ENCODE measurements at regions not wholly inside any gene's neighbourhood (a gene's known extent, or its start where the extent isn't known, plus 50 kb on each side); places are given as distances from the start of the nearest gene placed in this dataset.

DNA sequence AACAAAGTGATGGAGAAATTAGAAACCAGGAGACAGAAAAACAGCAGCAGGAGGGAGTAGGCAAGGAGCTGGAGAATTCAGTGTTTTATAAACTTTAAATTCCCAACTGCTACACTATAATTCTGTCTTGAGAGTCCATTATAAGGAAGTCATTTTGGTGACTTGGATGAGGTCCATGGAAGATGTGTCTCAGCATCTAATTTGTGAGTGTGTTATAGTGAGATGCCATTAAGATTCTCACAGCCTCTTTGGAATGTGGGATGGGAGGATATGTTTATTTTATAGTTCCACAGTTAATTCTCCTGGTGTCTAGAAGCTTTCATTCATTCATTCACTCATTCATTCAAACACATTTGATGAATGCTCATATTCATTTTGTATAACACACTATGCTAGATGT, 206.0 kb upstream of the MYOCD start:
- Histone ChIP-seq H3K9ac (ENCODE audit: insufficient read length, low read depth) (no peak overlapping the region), H3K9me3 (ENCODE audit: insufficient read depth, low read length) (peaks cover 17% of the 10 kb centered on the region; the same call in 1 of the 2 replicates), H3K4me3 (ENCODE audit: insufficient read length, low read depth) (no peak overlapping the region), H3K36me3 (ENCODE audit: insufficient read depth, insufficient read length, low read length) (no peaks in the 10 kb centered on the region), H3K4me1 (ENCODE audit: insufficient read depth, insufficient read length) (no peaks in the 10 kb centered on the region), H3K27me3 (ENCODE audit: insufficient read depth, insufficient read length) (no peaks in the 10 kb centered on the region)
- no peak for TF ChIP-seq YY1 (IDR thresholded peaks at IDR 0.05; ENCODE audit: insufficient read depth, insufficient read length)
- TF ChIP-seq ZNF274 (IDR thresholded peaks at IDR 0.05; ENCODE audit: low read depth, low read length), result no peak
- no peak for TF ChIP-seq SUZ12 (IDR thresholded peaks at IDR 0.05; ENCODE audit: extremely low read depth, insufficient read depth, insufficient read length)
- DNase-seq (ENCODE audit: low read depth, low spot score), result no peak

DNA sequence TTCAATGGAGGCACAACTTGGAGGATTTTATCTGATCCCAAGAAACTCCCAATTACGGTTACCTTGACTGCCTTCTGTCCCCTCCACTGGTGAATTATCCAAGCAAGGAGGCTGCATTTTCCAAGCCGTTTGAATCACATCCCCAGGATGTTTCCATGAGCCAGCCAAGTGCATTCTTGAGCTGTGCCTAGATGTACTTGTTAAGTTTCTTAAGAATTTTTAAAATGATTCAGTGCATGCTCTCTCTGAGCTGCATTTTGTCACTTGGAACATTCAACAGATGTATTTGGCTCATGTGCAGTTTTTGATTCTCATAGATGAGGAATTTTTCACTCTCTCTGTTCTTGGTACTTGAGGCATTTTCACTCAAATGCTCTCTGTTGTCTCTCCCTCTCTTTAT, 202.6 kb upstream of the MYOCD start:
- Histone ChIP-seq H3K9ac (ENCODE audit: insufficient read length, low read depth) (no peak overlapping the region), H3K36me3 (ENCODE audit: insufficient read depth, insufficient read length, low read length) (no peaks in the 10 kb centered on the region), H3K4me1 (ENCODE audit: insufficient read depth, insufficient read length) (no peaks in the 10 kb centered on the region), H3K9me3 (ENCODE audit: insufficient read depth, low read length) (peaks cover 12% of the 10 kb centered on the region; the same call in 1 of the 2 replicates), H3K27me3 (ENCODE audit: insufficient read depth, insufficient read length) (no peaks in the 10 kb centered on the region), H3K4me3 (ENCODE audit: insufficient read length, low read depth) (no peak overlapping the region)
- DNase-seq (ENCODE audit: low read depth, low spot score), result no peak
- TF ChIP-seq YY1 (IDR thresholded peaks at IDR 0.05; ENCODE audit: insufficient read depth, insufficient read length) (no peak), SUZ12 (IDR thresholded peaks at IDR 0.05; ENCODE audit: extremely low read depth, insufficient read depth, insufficient read length) (no peak), ZNF274 (IDR thresholded peaks at IDR 0.05; ENCODE audit: low read depth, low read length) (no peak)

DNA sequence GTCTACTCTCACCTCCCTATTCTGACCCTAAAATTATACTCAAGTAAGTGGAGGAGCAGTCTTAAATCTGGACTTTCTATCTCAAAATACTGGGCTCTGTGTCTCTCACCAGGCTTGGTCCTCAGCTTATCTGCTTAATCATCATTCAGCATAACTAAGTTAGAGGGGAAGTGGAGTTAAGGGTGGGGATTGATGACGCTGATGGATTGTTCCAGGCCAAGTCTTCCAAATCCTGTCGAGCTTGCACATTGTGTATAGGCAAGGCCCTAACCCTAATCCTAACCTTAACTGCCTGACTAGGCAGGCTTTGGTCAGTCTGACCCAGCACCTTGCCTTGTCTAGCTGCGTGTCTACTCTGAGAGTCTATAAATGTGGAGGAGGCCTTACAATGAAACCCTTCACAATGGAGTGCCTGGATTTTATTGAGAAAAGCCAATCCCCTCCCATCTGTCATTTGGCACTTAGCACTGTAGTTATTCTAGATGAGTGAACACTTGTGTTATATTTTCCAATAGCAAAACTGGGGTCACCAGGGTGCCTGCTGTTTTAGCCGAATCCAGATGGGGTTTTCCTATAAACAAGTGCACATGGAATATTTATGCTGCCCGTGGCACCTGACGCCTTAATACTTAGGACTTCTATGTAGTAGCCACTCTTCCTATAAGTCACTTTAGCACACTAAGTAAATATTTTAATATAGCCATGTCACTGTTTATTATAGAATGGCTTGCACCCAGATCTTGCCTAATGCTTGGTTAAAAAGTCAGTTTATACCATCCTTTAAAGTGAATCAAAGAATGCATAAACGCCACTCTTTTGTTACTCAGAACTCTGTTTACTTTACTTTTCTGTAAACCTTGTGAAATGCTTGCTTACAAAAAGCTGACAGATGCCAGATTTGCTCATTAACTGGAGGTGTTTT, 193.2 kb upstream of the MYOCD start:
- Histone ChIP-seq H3K4me3 (ENCODE audit: insufficient read length, low read depth) (no peak overlapping the region), H3K9ac (ENCODE audit: insufficient read length, low read depth) (no peak overlapping the region)

DNA sequence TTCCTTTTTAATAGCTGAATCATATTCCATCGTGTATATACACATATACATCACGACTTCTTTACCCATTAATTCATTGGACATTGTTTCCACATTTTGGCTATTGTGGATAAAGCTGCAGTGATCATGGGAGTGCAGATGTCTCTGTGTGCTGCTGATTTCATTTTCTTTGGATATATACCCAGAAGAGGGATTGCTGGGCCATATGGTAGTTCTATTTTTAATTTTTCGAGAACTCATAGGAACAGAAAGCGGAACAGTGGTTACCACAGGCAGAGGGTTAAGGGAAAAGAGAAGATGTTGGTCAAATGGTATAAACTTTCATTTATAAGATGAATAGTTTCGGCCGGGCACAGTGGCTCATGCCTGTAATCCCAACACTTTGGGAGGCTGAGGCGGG, 187.4 kb upstream of the MYOCD start:
- DNase-seq (ENCODE audit: low read depth, low spot score), result no peak
- Histone ChIP-seq H3K9ac (ENCODE audit: insufficient read length, low read depth) (no peak overlapping the region), H3K4me1 (ENCODE audit: insufficient read depth, insufficient read length) (no peaks in the 10 kb centered on the region), H3K9me3 (ENCODE audit: insufficient read depth, low read length) (no peaks in the 10 kb centered on the region), H3K36me3 (ENCODE audit: insufficient read depth, insufficient read length, low read length) (no peaks in the 10 kb centered on the region), H3K4me3 (ENCODE audit: insufficient read length, low read depth) (no peak overlapping the region), H3K27me3 (ENCODE audit: insufficient read depth, insufficient read length) (no peaks in the 10 kb centered on the region)
- TF ChIP-seq ZNF274 (IDR thresholded peaks at IDR 0.05; ENCODE audit: low read depth, low read length) (no peak), SUZ12 (IDR thresholded peaks at IDR 0.05; ENCODE audit: extremely low read depth, insufficient read depth, insufficient read length) (no peak), YY1 (IDR thresholded peaks at IDR 0.05; ENCODE audit: insufficient read depth, insufficient read length) (no peak)

More for the DNA sequence above, 193.2 kb upstream of the MYOCD start:
- no peaks in the 10 kb centered on the region for H3K4me1 ChIP-seq (ENCODE audit: insufficient read depth, insufficient read length)
- H3K36me3 ChIP-seq (ENCODE audit: insufficient read depth, insufficient read length, low read length), result no peaks in the 10 kb centered on the region
- TF ChIP-seq YY1 (IDR thresholded peaks at IDR 0.05; ENCODE audit: insufficient read depth, insufficient read length) (no peak), ZNF274 (IDR thresholded peaks at IDR 0.05; ENCODE audit: low read depth, low read length) (no peak), SUZ12 (IDR thresholded peaks at IDR 0.05; ENCODE audit: extremely low read depth, insufficient read depth, insufficient read length) (no peak)
- no peaks in the 10 kb centered on the region for H3K27me3 ChIP-seq (ENCODE audit: insufficient read depth, insufficient read length)
- no peak for DNase-seq (ENCODE audit: low read depth, low spot score)
- no peaks in the 10 kb centered on the region for H3K9me3 ChIP-seq (ENCODE audit: insufficient read depth, low read length)

GRCh38 chr17:12485361-12485906, 180.3 kb upstream of the MYOCD start:
- Histone ChIP-seq H3K36me3 (ENCODE audit: insufficient read depth, insufficient read length, low read length) (no peaks in the 10 kb centered on the region), H3K4me3 (ENCODE audit: insufficient read length, low read depth) (no peak overlapping the region), H3K4me1 (ENCODE audit: insufficient read depth, insufficient read length) (no peaks in the 10 kb centered on the region), H3K27me3 (ENCODE audit: insufficient read depth, insufficient read length) (no peaks in the 10 kb centered on the region), H3K9me3 (ENCODE audit: insufficient read depth, low read length) (no peaks in the 10 kb centered on the region), H3K9ac (ENCODE audit: insufficient read length, low read depth) (no peak overlapping the region)
- peak; percentile 11 for DNase-seq (ENCODE audit: low read depth, low spot score)
- TF ChIP-seq ZNF274 (IDR thresholded peaks at IDR 0.05; ENCODE audit: low read depth, low read length), result no peak
- TF ChIP-seq YY1 (IDR thresholded peaks at IDR 0.05; ENCODE audit: insufficient read depth, insufficient read length), result no peak
- no peak for TF ChIP-seq SUZ12 (IDR thresholded peaks at IDR 0.05; ENCODE audit: extremely low read depth, insufficient read depth, insufficient read length)

- no peak for TF ChIP-seq ZNF274 (IDR thresholded peaks at IDR 0.05; ENCODE audit: low read depth, low read length)
- no peak for TF ChIP-seq YY1 (IDR thresholded peaks at IDR 0.05; ENCODE audit: insufficient read depth, insufficient read length)
- TF ChIP-seq SUZ12 (IDR thresholded peaks at IDR 0.05; ENCODE audit: extremely low read depth, insufficient read depth, insufficient read length), result no peak
- Histone ChIP-seq H3K36me3 (ENCODE audit: insufficient read depth, insufficient read length, low read length) (no peaks in the 10 kb centered on the region), H3K27me3 (ENCODE audit: insufficient read depth, insufficient read length) (no peaks in the 10 kb centered on the region), H3K4me3 (ENCODE audit: insufficient read length, low read depth) (no peak overlapping the region), H3K9me3 (ENCODE audit: insufficient read depth, low read length) (no peaks in the 10 kb centered on the region), H3K4me1 (ENCODE audit: insufficient read depth, insufficient read length) (no peaks in the 10 kb centered on the region), H3K9ac (ENCODE audit: insufficient read length, low read depth) (no peak overlapping the region)
- no peak for DNase-seq (ENCODE audit: low read depth, low spot score)
Measured at GRCh38 chr17:12489325-12489724, 176.4 kb upstream of the MYOCD start.

- H3K4me1 ChIP-seq (ENCODE audit: insufficient read depth, insufficient read length), result no peaks in the 10 kb centered on the region
- TF ChIP-seq YY1 (IDR thresholded peaks at IDR 0.05; ENCODE audit: insufficient read depth, insufficient read length) (no peak), SUZ12 (IDR thresholded peaks at IDR 0.05; ENCODE audit: extremely low read depth, insufficient read depth, insufficient read length) (no peak), ZNF274 (IDR thresholded peaks at IDR 0.05; ENCODE audit: low read depth, low read length) (no peak)
Measured at GRCh38 chr17:12492450-12492849, 173.2 kb upstream of the MYOCD start.

More at GRCh38 chr17:12492450-12492849, 173.2 kb upstream of the MYOCD start:
- no peak for DNase-seq (ENCODE audit: low read depth, low spot score)
- Histone ChIP-seq H3K9ac (ENCODE audit: insufficient read length, low read depth) (no peak overlapping the region), H3K36me3 (ENCODE audit: insufficient read depth, insufficient read length, low read length) (no peaks in the 10 kb centered on the region), H3K4me3 (ENCODE audit: insufficient read length, low read depth) (no peak overlapping the region), H3K9me3 (ENCODE audit: insufficient read depth, low read length) (no peaks in the 10 kb centered on the region), H3K27me3 (ENCODE audit: insufficient read depth, insufficient read length) (no peaks in the 10 kb centered on the region)
